GM12878 (cell line): ENCODE measurements at regions not wholly inside any gene's neighbourhood (a gene's known extent, or its start where the extent isn't known, plus 50 kb on each side); places are given as distances from the start of the nearest gene placed in this dataset.

Experiments used
- ATAC-seq: fragments of 200-7000 bp; cut with Tn5 transposase; 3 replicates; pipeline ENCODE4 v1.9.1; 2020; ENCODE audit warnings: mild to moderate bottlenecking, moderate library complexity
- BruUV-seq: library from RNA; stranded (reverse); fragments of 400-500 nt; replicated peaks from 2 replicates; lab custom pipeline; 2021; lab: Mats Ljungman, UMichigan
- CTCF ChIA-PET: fragments of 300-600 bp; sonication (Branson Sonifier 250); formaldehyde crosslinking; extraction: SDS; loops from one replicate; lab custom pipeline; 2021; ENCODE audit warnings: inconsistent platforms; lab: Yijun Ruan, JAX
- POLR2A ChIA-PET: fragments of 350-600 bp; formaldehyde crosslinking; extraction: SDS; loops from one replicate; lab custom pipeline; 2021; ENCODE audit warnings: inconsistent platforms; lab: Charles Lee
- RAD21 ChIA-PET: fragments of 300-600 bp; sonication (Branson Sonifier 250); formaldehyde crosslinking; loops from one replicate; lab custom pipeline; 2023; ENCODE audit warnings: antibody characterized with exemption; ENCODE audit not compliant: unreplicated experiment; lab: Charles Lee
- SMC1A ChIA-PET: fragments of 300-600 bp; sonication (Branson Sonifier 250); formaldehyde crosslinking; loops from one replicate; lab custom pipeline; 2023; ENCODE audit not compliant: unreplicated experiment, uncharacterized antibody; lab: Charles Lee
- DNase-seq: peaks from one replicate; pipeline ENCODE4 v3.0.0-alpha.2; 2011; ENCODE audit warnings: low read depth, low spot score
- FAIRE-seq: peaks from 3 replicates; lab custom pipeline; 2011; peaks lifted over from hg19 to GRCh38; lab: Jason Lieb, UNC
- H2AFZ ChIP-seq: 2 replicates; pipeline ENCODE4 v1.6.0; 2011; ENCODE audit warnings: low read depth, low read length, control low read depth; ENCODE audit not compliant: control insufficient read depth
- H3K27ac ChIP-seq: 2 replicates; pipeline ENCODE4 v1.5.1; 2011; ENCODE audit warnings: control low read depth; ENCODE audit not compliant: control insufficient read depth, insufficient read depth
- H3K27me3 ChIP-seq, 2 experiments: replicated peaks in 1 of 2; 2 replicates each; pipeline versions ENCODE4 v1.6.0 to v1.6.1; 2011; ENCODE audit warnings: low read length in 1 of 2; ENCODE audit not compliant: control insufficient read depth in 2 of 2, insufficient read depth in 2 of 2
- H3K36me3 ChIP-seq, 2 experiments: 2 replicates each; pipeline ENCODE4 v1.5.1; 2011; ENCODE audit warnings: low read length in 1 of 2; ENCODE audit not compliant: control insufficient read depth in 2 of 2, insufficient read depth in 2 of 2
- H3K4me1 ChIP-seq: 2 replicates; pipeline ENCODE4 v1.6.1; 2011; ENCODE audit warnings: mild to moderate bottlenecking, low read length, moderate library complexity, mixed read lengths; ENCODE audit not compliant: control insufficient read depth, insufficient read depth
- H3K4me2 ChIP-seq: 2 replicates; pipeline ENCODE4 v1.6.0; 2011; ENCODE audit warnings: control low read depth; ENCODE audit not compliant: control insufficient read depth, insufficient read depth
- H3K4me3 ChIP-seq: fragments of 200-600 bp; sonication (generic); 2 replicates; pipeline ENCODE4 v1.5.1; 2016
- H3K79me2 ChIP-seq: 2 replicates; pipeline ENCODE4 v1.6.0; 2011; ENCODE audit warnings: low read length; ENCODE audit not compliant: control insufficient read depth, insufficient read depth
- H3K9ac ChIP-seq: 2 replicates; pipeline ENCODE4 v1.8.0; 2011; ENCODE audit warnings: low read length, control low read depth, mixed read lengths; ENCODE audit not compliant: control insufficient read depth, insufficient read depth
- H3K9me3 ChIP-seq: replicated peaks from 3 replicates; pipeline ENCODE4 v1.5.1; 2011; ENCODE audit warnings: mild to moderate bottlenecking, low read length; ENCODE audit not compliant: control insufficient read depth, insufficient read depth
- H4K20me1 ChIP-seq: 2 replicates; pipeline ENCODE4 v1.6.0; 2011; ENCODE audit not compliant: control insufficient read depth, insufficient read depth
- ATF2 ChIP-seq: IDR thresholded peaks from 2 replicates; pipeline ENCODE4 v1.6.1; 2012; ENCODE audit warnings: low read length, inconsistent platforms
- CBX3 ChIP-seq: fragments of 200-600 bp; sonication (generic); IDR thresholded peaks from 2 replicates; pipeline ENCODE4 v1.6.1; 2016; ENCODE audit warnings: low read depth, borderline replicate concordance
- CHD2 ChIP-seq: IDR thresholded peaks from 2 replicates; pipeline ENCODE4 v1.6.1; 2011; ENCODE audit warnings: low read depth, low read length, improper control_type of control experiment, borderline replicate concordance
- CREM ChIP-seq: IDR thresholded peaks from 2 replicates; pipeline ENCODE4 v1.6.1; 2014; ENCODE audit warnings: antibody characterized with exemption, low read depth
- GATAD2B ChIP-seq: fragments of 450-650 bp; conservative IDR thresholded peaks from 2 replicates; pipeline ENCODE4 v1.6.1; 2017; ENCODE audit warnings: low read depth, mild to moderate bottlenecking, moderate library complexity
- IKZF2 ChIP-seq, 2 experiments: fragments of 450-650 bp; IDR thresholded peaks; 2 replicates each; pipeline ENCODE4 v1.6.1; 2017; ENCODE audit warnings: mild to moderate bottlenecking in 2 of 2, moderate library complexity in 2 of 2
- MEF2A ChIP-seq: IDR thresholded peaks from 2 replicates; pipeline ENCODE4 v1.6.1; 2011; ENCODE audit warnings: low read depth, mild to moderate bottlenecking, low read length, moderate library complexity; ENCODE audit not compliant: insufficient read depth
- MEF2B ChIP-seq: fragments of 450-650 bp; IDR thresholded peaks from 2 replicates; pipeline ENCODE4 v1.6.1; 2018; ENCODE audit warnings: mild to moderate bottlenecking, moderate library complexity; ENCODE audit not compliant: partially characterized antibody, poor library complexity, severe bottlenecking
- NR2C1 ChIP-seq: fragments of 450-650 bp; IDR thresholded peaks from 2 replicates; pipeline ENCODE4 v1.6.1; 2017; ENCODE audit warnings: antibody characterized with exemption, mild to moderate bottlenecking, moderate library complexity
- NR2C2 ChIP-seq: IDR thresholded peaks from 2 replicates; pipeline ENCODE4 v1.6.1; 2011; ENCODE audit warnings: borderline replicate concordance, low read depth; ENCODE audit not compliant: control insufficient read depth, insufficient read length
- POU2F2 ChIP-seq: IDR thresholded peaks from 3 replicates; pipeline ENCODE4 v1.6.1; 2011; ENCODE audit warnings: low read depth, mild to moderate bottlenecking, low read length, borderline replicate concordance
- SIX5 ChIP-seq: IDR thresholded peaks from 2 replicates; pipeline ENCODE4 v1.6.1; 2011; ENCODE audit warnings: mild to moderate bottlenecking, low read depth, low read length, moderate library complexity; ENCODE audit not compliant: severe bottlenecking
- SMAD5 ChIP-seq: IDR thresholded peaks from 2 replicates; pipeline ENCODE4 v1.6.1; 2016; ENCODE audit warnings: antibody characterized with exemption, low read depth
- SMC3 ChIP-seq: IDR thresholded peaks from 2 replicates; pipeline ENCODE4 v1.6.1; 2011; ENCODE audit warnings: low read length, improper control_type of control experiment, borderline replicate concordance
- SREBF1 ChIP-seq: IDR thresholded peaks from 2 replicates; pipeline ENCODE4 v1.6.1; 2012; ENCODE audit warnings: mild to moderate bottlenecking, low read length
- TARDBP ChIP-seq: IDR thresholded peaks from 2 replicates; pipeline ENCODE4 v1.6.1; 2016; ENCODE audit warnings: borderline replicate concordance
- ZNF622 ChIP-seq: fragments of 450-650 bp; IDR thresholded peaks from 2 replicates; pipeline ENCODE4 v1.6.1; 2017; ENCODE audit warnings: mild to moderate bottlenecking, inconsistent platforms
- WGBS: methylation state at CpG from one replicate; pipeline ENCODE4 v1.1.6; 2016; ENCODE audit warnings: low lambda C conversion rate; ENCODE audit not compliant: insufficient replicate concordance, insufficient coverage; ENCODE audit errors: missing lambda C conversion rate; 5-methylcytosine and 5-hydroxymethylcytosine counted together
- in situ Hi-C: fragments of 300-500 bp; cut with MboI; formaldehyde crosslinking; loops from 9 replicates; pipeline ENCODE4 v1.14.3; 2018; ENCODE audit warnings: mixed read lengths
- intact Hi-C: fragments of 100-400 bp; cut with micrococcal nuclease; formaldehyde crosslinking; loops from one replicate; pipeline ENCODE4 v1.14.2; 2022; ENCODE audit not compliant: unreplicated experiment

GRCh38 chr2:5911718-5912117 lies 219.5 kb downstream of the SOX11 start:
- no peak overlapping the region for H3K4me2 ChIP-seq
- no peak overlapping the region for H2AFZ ChIP-seq
- ChIA-PET POLR2A (no interaction called here), RAD21 (no interaction called here), CTCF (no interaction called here), SMC1A (no interaction called here)
- H3K79me2 ChIP-seq = no peaks in the 10 kb centered on the region
- H3K9ac ChIP-seq = no peak overlapping the region
- BruUV-seq = no TSS peak
- H3K27me3 ChIP-seq = no peaks in the 10 kb centered on the region
- intact Hi-C loops = no loop called here
- WGBS = 7% methylated on average over 3 of the region's 3 CpGs
- H3K27ac ChIP-seq = no peak overlapping the region
- H4K20me1 ChIP-seq = no peaks in the 10 kb centered on the region
- H3K4me3 ChIP-seq = no peak overlapping the region
- DNase-seq = no peak
- H3K36me3 ChIP-seq = no peaks in the 10 kb centered on the region
- in situ Hi-C loops = no loop called here
- no peak for TF ChIP-seq IKZF2 (IDR thresholded peaks at IDR 0.05)
- TF ChIP-seq ATF2 = no peak
- no peak for TF ChIP-seq NR2C2
- no peak for TF ChIP-seq CREM
- TF ChIP-seq MEF2B = no peak
- no peak for TF ChIP-seq SIX5
- no peak for TF ChIP-seq CBX3
- no peak for TF ChIP-seq SMAD5
- TF ChIP-seq POU2F2 = no peak
- no peak for TF ChIP-seq NR2C1
- no peak for TF ChIP-seq GATAD2B
- no peak for TF ChIP-seq SREBF1
- TF ChIP-seq ZNF622 = no peak
- TF ChIP-seq MEF2A = no peak
- no peak for TF ChIP-seq TARDBP
- no peak for TF ChIP-seq SMC3
- TF ChIP-seq CHD2 = no peak
- no peak for FAIRE-seq
- no peaks in the 10 kb centered on the region for H3K4me1 ChIP-seq
- no peaks in the 10 kb centered on the region for H3K9me3 ChIP-seq
- no peak for ATAC-seq
